Neuron (in vitro differentiated cells): ENCODE measurements at regions not wholly inside any gene's neighbourhood (a gene's known extent, or its start where the extent isn't known, plus 50 kb on each side); places are given as distances from the start of the nearest gene placed in this dataset.

Experiments
- H2AFZ ChIP-seq: one replicate; pipeline ENCODE4 v1.6.1; 2013; ENCODE audit warnings: low read depth, mild to moderate bottlenecking, inconsistent platforms, low read length, moderate library complexity
- H3K27me3 ChIP-seq: one replicate; pipeline ENCODE4 v1.6.1; 2013; ENCODE audit warnings: low read length; ENCODE audit not compliant: insufficient read depth
- H3K36me3 ChIP-seq: one replicate; pipeline ENCODE4 v1.6.1; 2013; ENCODE audit warnings: low read length; ENCODE audit not compliant: insufficient read depth
- H3K4me1 ChIP-seq: one replicate; pipeline ENCODE4 v1.6.1; 2013; ENCODE audit warnings: low read length; ENCODE audit not compliant: insufficient read depth
- H3K4me3 ChIP-seq: 2 replicates; pipeline ENCODE4 v1.5.1; 2013; ENCODE audit warnings: mild to moderate bottlenecking, low read length, moderate library complexity
- H3K9me3 ChIP-seq: one replicate; pipeline ENCODE4 v1.6.1; 2013; ENCODE audit warnings: low read length

DNA sequence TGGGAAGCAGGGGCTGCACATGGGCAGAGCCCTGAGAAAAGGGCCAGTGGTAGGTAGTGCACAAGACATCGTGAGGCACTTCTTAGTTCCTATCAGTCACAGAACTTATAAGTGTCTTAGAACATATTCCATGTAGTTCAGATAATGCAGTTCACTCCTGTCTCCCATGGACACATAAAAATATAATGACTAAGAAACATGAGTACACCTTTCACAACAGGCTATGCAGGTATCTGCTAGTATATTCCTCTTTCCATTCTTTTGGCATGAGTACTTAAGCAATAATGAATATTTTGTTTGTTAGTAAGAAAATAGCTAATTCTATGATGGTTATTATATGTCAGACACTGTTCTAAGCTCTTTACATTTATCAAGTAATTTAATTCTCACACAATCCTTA is 808.4 kb downstream of the BCL11A start:
- H3K9me3 ChIP-seq, result no peaks in the 10 kb centered on the region
- H3K4me3 ChIP-seq, result no peak overlapping the region
- no peaks in the 10 kb centered on the region for H3K4me1 ChIP-seq
- H3K36me3 ChIP-seq, result no peaks in the 10 kb centered on the region
- H3K27me3 ChIP-seq, result no peaks in the 10 kb centered on the region
- no peak overlapping the region for H2AFZ ChIP-seq

DNA sequence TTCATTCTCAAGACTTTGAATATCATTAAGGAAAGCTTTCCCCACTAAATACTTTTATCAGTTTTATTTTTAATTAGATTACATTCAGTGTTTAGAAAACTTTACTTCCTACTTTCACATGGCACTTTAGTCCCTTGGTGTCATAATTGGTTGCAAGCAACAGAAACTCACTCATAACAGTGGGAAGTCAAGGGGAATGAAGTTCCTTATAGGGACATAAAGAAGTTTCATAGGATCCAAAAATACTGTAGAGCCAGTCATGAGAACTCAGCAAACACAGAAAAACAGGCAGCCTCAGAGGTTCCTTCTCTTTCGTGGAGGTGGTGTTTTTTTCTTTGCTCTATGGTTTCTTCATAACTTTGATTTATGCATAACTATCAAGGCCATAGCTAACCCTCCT is 809.0 kb downstream of the BCL11A start:
- Histone ChIP-seq H2AFZ (no peak overlapping the region), H3K4me1 (no peaks in the 10 kb centered on the region), H3K9me3 (no peaks in the 10 kb centered on the region), H3K27me3 (no peaks in the 10 kb centered on the region), H3K4me3 (no peak overlapping the region), H3K36me3 (no peaks in the 10 kb centered on the region)

DNA sequence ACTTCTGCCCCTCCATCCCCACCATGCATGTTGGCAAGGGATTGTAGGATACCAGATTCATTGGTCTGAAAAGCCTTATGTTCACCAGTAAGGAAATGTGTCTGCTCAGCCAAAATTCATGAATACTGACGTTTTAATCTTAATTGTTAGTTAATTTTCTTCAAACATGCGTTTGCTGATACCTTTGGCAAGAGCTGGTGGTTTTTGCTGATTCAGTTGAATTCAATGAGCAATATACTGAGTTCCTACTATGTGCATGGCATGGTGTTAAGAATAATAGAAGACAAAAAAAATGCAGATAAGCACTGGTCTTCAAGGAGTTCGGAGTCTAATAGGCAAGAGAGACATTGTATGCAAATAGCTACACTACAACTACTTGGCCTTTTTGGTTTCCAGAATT is 811.6 kb downstream of the BCL11A start:
- H3K4me3 ChIP-seq, result no peak overlapping the region
- H3K27me3 ChIP-seq, result no peaks in the 10 kb centered on the region
- H3K36me3 ChIP-seq, result no peaks in the 10 kb centered on the region
- H3K4me1 ChIP-seq, result no peaks in the 10 kb centered on the region
- no peak overlapping the region for H2AFZ ChIP-seq
- H3K9me3 ChIP-seq, result no peaks in the 10 kb centered on the region

DNA sequence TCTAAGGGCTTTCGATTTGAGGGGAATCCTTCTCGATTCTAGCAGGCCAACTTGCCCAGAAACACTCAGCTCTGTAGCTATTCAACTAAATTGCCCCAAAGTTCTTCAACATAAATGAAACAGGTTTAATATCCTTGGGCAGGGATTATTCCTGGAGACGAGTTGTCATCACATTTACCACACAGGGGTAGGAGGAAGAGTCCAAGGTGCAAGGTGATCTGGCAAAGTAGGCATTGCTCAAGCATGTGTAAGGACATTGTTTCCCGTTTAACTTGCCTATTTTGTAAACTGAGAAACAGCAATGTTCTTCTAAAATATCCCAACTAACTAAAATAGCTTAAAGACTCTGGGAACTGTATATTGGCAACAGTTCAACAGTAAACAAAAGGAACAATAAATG is 814.3 kb downstream of the BCL11A start:
- Histone ChIP-seq H3K36me3 (no peaks in the 10 kb centered on the region), H3K4me1 (peaks cover 6% of the 10 kb centered on the region), H3K27me3 (no peaks in the 10 kb centered on the region), H3K9me3 (no peaks in the 10 kb centered on the region), H3K4me3 (no peak overlapping the region), H2AFZ (no peak overlapping the region)

DNA sequence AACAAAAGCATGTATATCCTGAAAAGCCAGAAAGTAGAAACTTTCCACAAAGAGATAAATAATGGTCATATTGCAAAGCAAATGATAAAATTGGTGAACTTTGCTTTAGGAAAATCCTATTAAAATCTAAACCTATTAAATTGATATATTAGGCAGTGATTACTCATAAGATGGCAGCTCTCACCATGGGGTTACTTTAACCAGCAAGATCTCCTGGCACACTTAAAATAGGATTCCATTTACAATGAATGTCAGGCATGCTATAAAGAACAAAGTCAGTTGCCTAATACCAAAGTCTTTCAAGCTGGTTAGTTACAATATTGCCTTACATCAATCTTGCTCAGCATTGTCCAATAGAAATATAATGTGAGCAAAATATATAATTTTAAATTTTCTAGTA is 816.2 kb downstream of the BCL11A start:
- H3K4me1 ChIP-seq, result peaks cover 6% of the 10 kb centered on the region
- H3K27me3 ChIP-seq, result no peaks in the 10 kb centered on the region
- no peaks in the 10 kb centered on the region for H3K9me3 ChIP-seq
- H3K4me3 ChIP-seq, result no peak overlapping the region
- no peaks in the 10 kb centered on the region for H3K36me3 ChIP-seq
- no peak overlapping the region for H2AFZ ChIP-seq

DNA sequence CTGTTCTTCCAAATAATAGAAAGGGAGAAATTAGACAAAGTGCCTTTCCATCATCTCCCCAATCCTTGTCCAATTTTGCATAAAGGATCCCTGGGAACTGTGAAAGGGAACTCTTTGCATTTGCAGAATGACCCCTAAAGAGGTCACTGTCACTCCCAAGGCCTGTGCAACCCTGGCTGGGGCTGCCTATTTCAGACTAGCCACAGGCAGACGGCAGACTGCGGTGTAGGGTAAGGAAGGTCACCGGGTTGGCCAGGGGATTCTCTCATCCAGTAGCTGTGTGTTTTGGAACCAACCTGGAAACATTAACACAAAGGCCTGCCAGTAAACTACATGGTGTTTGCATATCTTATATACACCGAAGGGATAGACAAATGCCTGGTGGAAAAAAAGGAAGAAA is 818.7 kb downstream of the BCL11A start:
- Histone ChIP-seq H3K27me3 (no peaks in the 10 kb centered on the region), H3K4me1 (peaks cover 6% of the 10 kb centered on the region), H3K9me3 (no peaks in the 10 kb centered on the region), H2AFZ (no peak overlapping the region), H3K36me3 (no peaks in the 10 kb centered on the region), H3K4me3 (no peak overlapping the region)

DNA sequence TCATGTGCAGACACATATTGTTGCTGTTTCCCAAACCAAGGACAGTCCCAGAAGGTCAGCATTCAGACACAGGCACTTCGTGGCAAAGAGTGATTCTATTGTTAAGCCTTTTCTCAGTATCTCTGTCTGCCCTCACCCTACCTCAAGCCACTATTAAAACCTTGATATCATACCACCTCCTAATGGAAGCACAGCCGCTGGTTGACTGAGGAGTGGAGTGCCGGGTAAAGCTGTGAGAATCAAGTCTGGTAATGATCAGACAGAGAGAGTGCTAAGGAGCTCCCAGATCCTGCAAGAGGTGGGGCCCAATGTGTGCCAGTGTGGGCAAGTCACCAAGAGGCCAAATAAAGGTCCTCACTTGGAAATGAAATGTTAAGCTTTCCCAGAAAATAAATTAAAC is 819.5 kb downstream of the BCL11A start:
- no peak overlapping the region for H3K4me3 ChIP-seq
- H2AFZ ChIP-seq, result no peak overlapping the region
- no peaks in the 10 kb centered on the region for H3K9me3 ChIP-seq
- peaks cover 6% of the 10 kb centered on the region for H3K4me1 ChIP-seq
- H3K36me3 ChIP-seq, result no peaks in the 10 kb centered on the region
- no peaks in the 10 kb centered on the region for H3K27me3 ChIP-seq

DNA sequence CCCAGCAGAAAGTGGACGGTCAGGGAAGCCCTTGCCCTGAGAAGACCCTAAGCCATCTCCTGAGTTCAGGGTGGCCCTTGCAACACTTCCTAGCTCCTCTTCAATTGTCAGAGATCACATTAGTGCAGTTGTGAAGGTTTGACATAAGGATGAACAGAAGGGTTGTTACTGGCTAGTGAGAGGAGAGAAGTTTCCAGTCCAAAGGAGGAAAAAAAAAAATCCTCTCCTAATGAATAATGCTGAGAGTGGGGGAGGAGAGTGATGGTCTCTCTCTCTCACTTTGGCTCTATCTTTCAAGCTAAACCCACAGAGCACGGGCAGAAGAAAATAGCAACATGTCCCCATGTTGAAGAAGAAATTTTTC is 819.9 kb downstream of the BCL11A start:
- Histone ChIP-seq H3K4me3 (no peak overlapping the region), H3K9me3 (no peaks in the 10 kb centered on the region), H3K36me3 (no peaks in the 10 kb centered on the region), H3K4me1 (peaks cover 6% of the 10 kb centered on the region), H2AFZ (no peak overlapping the region), H3K27me3 (no peaks in the 10 kb centered on the region)

DNA sequence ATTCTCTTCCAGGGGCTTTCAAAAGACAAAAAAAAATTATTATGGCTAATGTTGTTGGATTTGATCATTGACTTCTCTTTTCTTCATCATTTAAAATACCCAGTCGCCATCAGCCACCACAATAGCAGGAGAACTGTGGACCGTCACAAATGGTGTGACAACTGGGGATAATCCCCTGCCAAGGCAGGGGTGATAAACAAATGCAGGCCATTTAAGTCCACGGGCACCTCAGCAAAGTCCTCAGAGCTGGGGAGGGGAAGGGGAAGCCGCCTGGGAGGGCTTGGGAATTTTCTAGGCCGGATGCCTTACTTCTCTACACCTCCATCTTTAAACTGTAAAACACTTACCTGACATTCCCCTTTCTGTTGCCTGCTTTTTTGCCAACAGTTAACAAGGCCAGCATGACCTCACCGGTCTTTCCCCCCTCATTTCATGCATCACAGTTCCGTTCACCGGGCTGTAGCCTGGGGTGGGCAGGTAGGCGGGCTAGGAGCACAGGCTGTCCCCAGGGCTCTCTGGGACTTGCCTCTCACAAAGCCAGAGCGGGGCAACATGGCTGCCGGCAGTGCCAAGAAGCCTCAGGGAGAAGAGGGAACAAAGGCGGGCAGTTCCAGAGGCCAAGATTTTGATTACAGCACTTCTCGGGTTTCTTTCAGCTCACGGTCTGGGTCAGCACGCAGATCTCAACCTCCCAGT is 820.4 kb downstream of the BCL11A start:
- Histone ChIP-seq H3K4me1 (peaks cover 6% of the 10 kb centered on the region), H3K9me3 (no peaks in the 10 kb centered on the region), H3K27me3 (no peaks in the 10 kb centered on the region), H2AFZ (no peak overlapping the region), H3K4me3 (no peak overlapping the region), H3K36me3 (no peaks in the 10 kb centered on the region)

DNA sequence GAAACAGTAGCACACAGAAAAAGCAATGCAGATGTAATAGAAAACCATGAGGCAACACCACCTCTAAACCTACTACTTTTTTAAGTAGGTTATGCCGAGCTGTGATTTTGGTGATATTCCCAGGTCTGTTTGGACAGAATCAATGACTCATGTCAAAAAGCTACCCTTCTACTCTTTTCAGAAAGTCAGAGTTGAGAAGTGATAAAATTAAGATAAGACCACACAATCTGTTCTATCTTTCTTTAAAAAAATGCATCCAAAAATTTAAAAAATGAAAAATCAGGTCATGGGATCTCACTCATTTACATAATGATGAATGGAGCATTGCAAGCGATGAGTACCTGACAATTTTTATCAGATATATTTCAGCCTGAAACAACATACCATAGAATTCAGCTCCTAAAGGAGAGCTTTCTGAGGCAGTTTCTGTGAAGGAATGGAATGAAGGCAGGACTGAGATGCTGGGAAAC is 826.3 kb downstream of the BCL11A start:
- H2AFZ ChIP-seq, result no peak overlapping the region
- no peaks in the 10 kb centered on the region for H3K9me3 ChIP-seq
- H3K4me3 ChIP-seq, result no peak overlapping the region
- H3K27me3 ChIP-seq, result no peaks in the 10 kb centered on the region
- H3K4me1 ChIP-seq, result no peaks in the 10 kb centered on the region
- H3K36me3 ChIP-seq, result no peaks in the 10 kb centered on the region

DNA sequence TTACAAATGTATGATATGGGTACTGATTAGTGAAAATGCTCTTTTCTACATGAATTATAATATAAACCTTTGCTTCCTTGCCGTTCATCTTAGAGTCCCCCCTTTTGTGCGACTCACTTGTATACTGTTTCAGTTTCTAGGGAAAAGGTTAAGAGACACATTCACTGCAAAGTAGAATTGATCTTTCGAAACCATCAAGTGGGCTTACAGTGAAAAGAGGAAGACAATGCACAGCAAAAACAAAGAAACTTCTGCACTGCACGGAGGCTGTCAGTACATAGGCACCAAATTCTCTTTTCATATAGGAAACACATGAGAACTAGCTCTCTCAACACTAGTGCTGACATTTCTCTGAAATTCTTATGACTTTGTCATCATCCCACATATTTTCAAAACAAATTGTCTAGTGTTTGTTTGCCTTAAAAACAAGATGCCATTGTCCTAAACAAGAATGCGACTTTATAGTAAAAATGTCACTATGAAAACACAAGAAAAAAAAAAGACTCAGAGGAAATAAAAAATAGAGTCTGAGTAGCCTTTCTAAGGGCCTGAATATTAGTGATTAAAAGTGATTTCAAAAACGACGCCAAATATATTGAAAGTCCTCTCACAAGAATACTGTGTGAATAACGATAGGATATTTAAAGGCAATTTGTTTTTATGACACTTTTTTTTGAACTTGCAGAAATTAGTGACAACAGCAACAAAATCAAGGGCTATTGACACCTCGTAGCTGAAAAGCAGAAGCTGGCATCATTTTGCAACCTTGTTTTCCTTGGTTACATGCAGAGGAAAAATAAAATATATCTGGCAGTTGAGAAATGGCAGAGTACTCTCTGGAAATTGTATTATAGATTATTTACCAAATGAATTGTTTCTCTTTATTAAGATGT is 827.0 kb downstream of the BCL11A start:
- no peaks in the 10 kb centered on the region for H3K9me3 ChIP-seq
- no peaks in the 10 kb centered on the region for H3K36me3 ChIP-seq
- no peak overlapping the region for H3K4me3 ChIP-seq
- H2AFZ ChIP-seq, result no peak overlapping the region
- H3K4me1 ChIP-seq, result no peaks in the 10 kb centered on the region
- no peaks in the 10 kb centered on the region for H3K27me3 ChIP-seq

DNA sequence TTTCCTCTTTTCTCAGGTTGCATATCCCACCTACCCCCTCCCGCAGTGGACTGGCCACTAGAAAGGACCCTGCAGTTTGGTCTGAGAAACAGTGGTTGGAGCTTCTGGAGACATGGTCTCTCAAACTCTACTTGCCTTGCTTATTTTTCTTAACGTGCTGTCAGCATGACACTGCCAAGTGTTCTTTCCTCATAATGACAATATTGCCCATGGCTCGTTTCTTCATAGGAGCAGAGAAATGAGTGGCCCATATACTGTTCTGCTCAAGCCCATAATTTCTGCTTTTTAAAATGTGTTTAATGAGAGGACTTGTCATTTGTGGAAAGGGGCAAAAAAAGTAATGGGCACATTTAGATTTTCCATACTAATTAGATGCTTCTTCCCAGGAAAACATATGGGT is 828.7 kb downstream of the BCL11A start:
- H3K27me3 ChIP-seq, result no peaks in the 10 kb centered on the region
- H3K4me1 ChIP-seq, result no peaks in the 10 kb centered on the region
- H3K4me3 ChIP-seq, result no peak overlapping the region
- no peak overlapping the region for H2AFZ ChIP-seq
- no peaks in the 10 kb centered on the region for H3K36me3 ChIP-seq
- no peaks in the 10 kb centered on the region for H3K9me3 ChIP-seq

DNA sequence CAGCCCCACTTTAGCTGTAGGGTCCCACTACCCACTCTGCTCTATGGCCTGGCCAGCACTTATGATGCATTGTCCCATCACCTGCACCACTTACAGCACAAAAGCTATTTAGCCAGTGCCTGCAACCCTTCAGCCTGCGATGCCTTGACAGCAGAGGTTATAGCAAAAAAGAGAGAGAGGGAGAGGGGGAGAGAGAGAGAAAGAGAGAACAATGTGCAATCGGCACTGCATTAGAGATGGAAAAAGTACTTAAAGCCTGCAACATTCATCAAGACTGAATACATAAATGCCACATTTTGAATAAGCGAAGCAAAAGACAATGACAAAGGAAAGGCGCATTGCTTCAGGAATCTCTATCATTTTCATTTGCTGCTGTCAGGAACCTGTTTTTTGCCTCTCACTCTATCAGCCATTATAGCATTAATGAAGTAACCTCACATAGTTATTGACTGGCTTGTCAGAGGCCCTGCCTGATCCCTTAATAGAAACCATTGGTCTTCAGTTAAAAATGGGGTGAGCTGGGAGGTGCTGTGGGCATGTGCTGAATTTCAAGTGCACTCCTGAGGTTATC is 833.1 kb downstream of the BCL11A start:
- Histone ChIP-seq H3K36me3 (no peaks in the 10 kb centered on the region), H3K27me3 (no peaks in the 10 kb centered on the region), H3K4me3 (no peak overlapping the region), H3K4me1 (no peaks in the 10 kb centered on the region), H2AFZ (no peak overlapping the region), H3K9me3 (no peaks in the 10 kb centered on the region)
